ENCODE measurements at regions not wholly inside any gene's neighbourhood (a gene's known extent, or its start where the extent isn't known, plus 50 kb on each side); places are given as distances from the start of the nearest gene placed in this dataset.

DNA sequence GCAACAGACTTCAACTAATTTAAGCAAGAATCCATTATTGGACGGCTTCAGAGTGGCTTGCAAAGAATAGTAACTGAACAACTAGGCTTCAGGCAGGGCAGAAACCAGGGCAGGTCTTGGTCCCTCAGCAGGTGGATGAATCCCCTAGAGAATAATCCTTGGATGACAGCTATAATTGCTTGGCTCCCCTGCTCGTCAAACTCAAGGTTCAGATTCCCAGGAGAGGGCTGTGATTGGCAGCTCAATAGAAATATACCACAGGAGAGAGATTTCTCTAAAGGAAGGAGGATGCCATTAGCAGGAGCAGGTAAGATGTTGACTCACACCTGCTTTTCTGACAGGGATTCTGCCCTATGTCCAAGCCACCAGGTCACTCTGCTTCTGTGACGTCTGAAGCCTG is 89.6 kb upstream of the PCDH8 start:
- H3K36me3 Mint-ChIP-seq (ENCODE audit: insufficient read depth): no peaks in the 10 kb centered on the region

DNA sequence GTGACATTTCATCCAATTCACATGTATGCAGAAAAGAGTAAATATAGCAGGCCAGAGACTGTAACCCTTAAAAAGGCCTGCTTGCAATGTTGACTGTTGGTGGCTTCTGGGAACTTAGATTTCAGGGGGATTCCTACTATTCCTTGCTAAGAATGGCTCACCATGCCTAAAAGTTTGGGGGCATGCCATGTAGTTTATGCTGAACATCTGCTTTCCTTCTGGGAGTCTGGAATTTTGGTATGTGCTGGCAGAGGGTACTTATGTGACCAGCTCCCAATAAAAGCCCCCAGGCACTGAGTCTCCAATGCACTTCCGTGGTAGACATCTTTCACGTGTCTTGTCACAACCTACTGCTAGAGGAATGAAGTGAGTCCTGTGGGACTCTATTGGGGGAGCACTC is 88.4 kb upstream of the PCDH8 start:
- Mint-ChIP-seq H3K27me3 (ENCODE audit: low read depth) (no peaks in the 10 kb centered on the region), H3K4me3 (no peak overlapping the region), H3K36me3 (ENCODE audit: insufficient read depth) (no peaks in the 10 kb centered on the region), H3K4me1 (ENCODE audit: low read depth) (no peaks in the 10 kb centered on the region), H3K9me3 (no peaks in the 10 kb centered on the region)
- DNase-seq (no peak), ATAC-seq (no peak)

More for the DNA sequence above, 89.6 kb upstream of the PCDH8 start:
- H3K4me3 Mint-ChIP-seq: no peak overlapping the region
- DNase-seq: no peak
- H3K27me3 Mint-ChIP-seq (ENCODE audit: low read depth): no peaks in the 10 kb centered on the region
- no peak for ATAC-seq
- no peaks in the 10 kb centered on the region for H3K4me1 Mint-ChIP-seq (ENCODE audit: low read depth)
- no peaks in the 10 kb centered on the region for H3K9me3 Mint-ChIP-seq

DNA sequence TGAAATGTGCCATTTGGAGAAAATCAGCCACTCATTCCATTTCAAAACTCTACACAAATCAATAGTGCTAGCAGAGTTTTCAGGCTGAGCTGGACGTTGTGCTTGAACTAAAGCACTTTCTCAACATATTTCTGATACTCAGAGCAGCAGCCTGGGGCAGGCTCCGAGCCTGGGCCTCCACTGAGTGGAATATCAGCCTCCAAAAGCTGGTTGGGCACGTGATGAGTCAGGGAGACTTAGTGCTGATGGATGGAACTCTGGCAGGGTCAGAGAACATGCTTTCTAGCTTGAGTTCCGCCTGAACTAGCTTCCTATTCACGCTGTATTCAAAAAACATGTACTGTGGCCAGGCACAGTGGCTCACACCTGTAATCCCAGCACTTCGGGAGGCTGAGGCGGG is 85.8 kb upstream of the PCDH8 start:
- DNase-seq (no peak), ATAC-seq (no peak)
- H3K27me3 Mint-ChIP-seq (ENCODE audit: low read depth): peaks cover 5% of the 10 kb centered on the region
- no peaks in the 10 kb centered on the region for H3K9me3 Mint-ChIP-seq
- no peak overlapping the region for H3K4me3 Mint-ChIP-seq
- H3K4me1 Mint-ChIP-seq (ENCODE audit: low read depth): no peaks in the 10 kb centered on the region
- H3K36me3 Mint-ChIP-seq (ENCODE audit: insufficient read depth): no peaks in the 10 kb centered on the region

DNA sequence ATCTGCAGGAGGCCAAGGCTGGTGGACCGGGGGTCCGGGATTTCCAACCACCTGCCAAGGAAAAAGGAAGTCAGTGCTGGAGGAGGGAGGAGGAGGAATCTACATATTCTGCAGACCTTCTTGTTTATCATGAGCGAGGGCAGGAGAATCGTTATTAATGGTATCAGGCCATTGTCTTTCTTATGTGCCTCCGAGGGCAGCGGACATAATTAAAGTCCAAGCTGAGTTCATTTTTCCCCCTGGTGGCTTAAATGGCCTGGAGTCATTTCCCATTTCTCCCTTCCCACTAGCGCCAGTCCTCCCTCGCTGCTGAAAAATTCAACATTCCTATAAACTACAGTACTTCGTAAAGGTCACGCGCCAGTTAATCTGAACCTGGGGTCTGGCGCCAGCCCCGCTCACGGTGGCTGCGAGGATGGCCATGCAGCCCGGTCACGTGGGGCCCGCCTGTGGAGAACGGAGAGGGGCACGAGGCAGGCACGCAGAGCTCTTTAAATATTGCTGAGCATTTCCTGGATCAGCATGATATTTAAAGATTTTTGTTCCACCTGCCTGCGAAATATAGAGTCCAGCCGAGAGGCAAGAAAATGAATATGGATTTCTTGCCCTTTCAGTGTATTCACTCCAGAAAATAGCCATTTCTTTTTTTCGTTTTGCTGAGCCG is 85.2 kb upstream of the PCDH8 start:
- Mint-ChIP-seq H3K36me3 (ENCODE audit: insufficient read depth) (no peaks in the 10 kb centered on the region), H3K4me3 (no peak overlapping the region), H3K9me3 (no peaks in the 10 kb centered on the region), H3K27me3 (ENCODE audit: low read depth) (peaks cover 5% of the 10 kb centered on the region), H3K4me1 (ENCODE audit: low read depth) (no peaks in the 10 kb centered on the region)
- DNase-seq: no peak
- ATAC-seq: no peak

DNA sequence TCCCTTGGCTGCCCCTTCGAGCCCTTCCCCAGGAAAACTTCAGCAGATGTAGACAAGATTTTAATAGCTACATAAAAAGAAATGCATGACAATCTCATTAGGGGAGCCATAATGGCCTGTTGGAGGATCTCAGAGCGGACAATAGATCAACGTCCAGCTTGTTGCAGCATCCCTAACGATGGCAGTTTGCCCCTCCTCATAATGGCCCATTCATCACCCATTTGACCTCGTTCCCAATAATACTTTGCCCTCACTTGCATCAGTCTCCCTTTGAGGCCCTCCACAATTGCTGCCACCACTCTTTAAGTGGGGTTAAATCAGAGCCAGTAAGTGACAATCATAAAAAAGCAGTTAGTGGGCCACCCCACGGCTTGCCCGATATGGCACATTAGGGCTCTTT is 84.7 kb upstream of the PCDH8 start:
- no peaks in the 10 kb centered on the region for H3K9me3 Mint-ChIP-seq
- peaks cover 5% of the 10 kb centered on the region for H3K27me3 Mint-ChIP-seq (ENCODE audit: low read depth)
- H3K4me1 Mint-ChIP-seq (ENCODE audit: low read depth): no peaks in the 10 kb centered on the region
- H3K4me3 Mint-ChIP-seq: no peak overlapping the region
- no peak for ATAC-seq
- no peaks in the 10 kb centered on the region for H3K36me3 Mint-ChIP-seq (ENCODE audit: insufficient read depth)
- DNase-seq: no peak

DNA sequence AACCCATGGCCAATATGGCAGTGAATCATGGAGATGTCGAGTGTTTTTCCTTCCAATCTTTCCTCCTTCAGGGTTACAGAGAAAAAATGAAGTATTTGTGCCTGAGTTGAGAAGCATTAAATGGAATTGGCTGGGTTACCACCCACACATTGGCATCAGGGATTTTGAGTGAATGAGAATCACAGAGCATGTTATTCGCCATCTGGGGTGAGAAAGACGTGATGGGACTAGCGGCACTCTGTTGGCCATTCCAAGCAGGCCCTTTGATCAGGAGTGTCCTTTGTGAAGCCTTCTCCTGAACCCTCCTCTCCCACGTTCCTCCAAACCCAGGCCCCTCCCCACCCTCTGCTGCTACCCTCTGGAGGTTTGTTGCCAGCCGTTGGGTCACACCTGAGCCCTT is 84.2 kb upstream of the PCDH8 start:
- no peak for ATAC-seq
- Mint-ChIP-seq H3K4me3 (no peak overlapping the region), H3K36me3 (ENCODE audit: insufficient read depth) (no peaks in the 10 kb centered on the region), H3K4me1 (ENCODE audit: low read depth) (no peaks in the 10 kb centered on the region), H3K9me3 (no peaks in the 10 kb centered on the region), H3K27me3 (ENCODE audit: low read depth) (peaks cover 5% of the 10 kb centered on the region)
- DNase-seq: no peak

DNA sequence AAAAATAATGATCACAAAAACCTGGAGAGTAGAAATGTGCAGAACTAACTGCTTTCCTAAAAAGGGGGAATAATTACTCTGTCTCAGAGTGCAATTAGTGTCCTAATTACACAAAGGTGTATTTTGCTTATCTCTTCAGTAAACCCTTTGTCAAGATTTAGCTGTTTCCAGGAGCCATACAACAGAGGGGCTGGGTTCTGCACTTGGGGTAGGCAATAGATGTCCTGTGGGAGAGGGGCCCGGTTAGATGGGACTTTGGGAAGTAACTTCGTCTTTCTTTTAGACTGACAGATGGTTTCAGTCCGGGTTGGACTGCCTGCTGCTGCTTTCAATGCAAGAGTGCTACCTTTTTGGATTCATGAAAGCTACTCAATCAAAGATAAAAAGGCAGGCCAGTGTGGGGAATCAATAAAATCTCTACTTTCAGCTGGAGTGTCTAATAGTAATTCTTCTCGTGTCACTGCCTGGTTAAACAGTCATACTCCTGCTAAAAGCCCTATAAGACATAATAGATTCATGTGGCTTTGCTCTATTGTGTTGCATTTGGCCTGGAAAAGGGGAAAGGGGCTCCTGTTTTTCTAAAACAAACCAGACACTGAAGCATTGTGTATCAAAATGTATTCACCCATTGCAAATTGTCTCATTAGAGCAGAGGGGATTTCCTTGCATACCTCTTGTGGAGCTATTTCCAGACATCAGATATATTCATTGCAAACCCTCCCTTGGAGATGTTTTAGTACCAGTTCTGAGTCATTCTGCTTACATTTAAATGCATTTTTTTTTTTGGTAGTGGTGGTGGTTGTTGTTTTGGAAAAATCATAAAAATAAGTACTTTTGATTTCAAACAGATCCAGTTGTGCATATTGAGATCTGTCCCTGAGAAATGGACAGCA is 83.3 kb upstream of the PCDH8 start:
- Mint-ChIP-seq H3K27me3 (ENCODE audit: low read depth) (peaks cover 6% of the 10 kb centered on the region), H3K4me1 (ENCODE audit: low read depth) (no peaks in the 10 kb centered on the region), H3K9me3 (no peaks in the 10 kb centered on the region), H3K36me3 (ENCODE audit: insufficient read depth) (no peaks in the 10 kb centered on the region), H3K4me3 (no peak overlapping the region)
- ATAC-seq (no peak), DNase-seq (no peak)

DNA sequence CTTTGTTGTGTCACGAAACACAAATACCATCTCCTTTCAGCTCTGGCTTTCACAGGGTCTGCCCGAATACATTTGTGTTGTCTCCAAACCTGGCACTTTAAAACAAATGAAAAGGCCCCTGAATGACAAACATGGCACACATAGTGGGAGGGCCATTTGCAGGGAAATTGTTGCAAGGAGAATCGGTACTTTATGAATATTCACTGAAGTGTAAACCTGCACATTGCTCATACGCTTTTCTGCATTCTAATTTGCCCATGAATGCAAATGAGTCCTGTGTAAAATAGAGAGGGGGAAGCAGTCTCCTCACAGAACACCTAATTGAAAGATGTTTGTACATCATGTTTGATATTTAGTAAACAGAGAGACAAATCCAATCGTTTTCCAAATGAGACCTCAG is 82.7 kb upstream of the PCDH8 start:
- no peak for DNase-seq
- peaks cover 6% of the 10 kb centered on the region for H3K27me3 Mint-ChIP-seq (ENCODE audit: low read depth)
- no peaks in the 10 kb centered on the region for H3K9me3 Mint-ChIP-seq
- no peak overlapping the region for H3K4me3 Mint-ChIP-seq
- no peaks in the 10 kb centered on the region for H3K4me1 Mint-ChIP-seq (ENCODE audit: low read depth)
- ATAC-seq: no peak
- no peaks in the 10 kb centered on the region for H3K36me3 Mint-ChIP-seq (ENCODE audit: insufficient read depth)

DNA sequence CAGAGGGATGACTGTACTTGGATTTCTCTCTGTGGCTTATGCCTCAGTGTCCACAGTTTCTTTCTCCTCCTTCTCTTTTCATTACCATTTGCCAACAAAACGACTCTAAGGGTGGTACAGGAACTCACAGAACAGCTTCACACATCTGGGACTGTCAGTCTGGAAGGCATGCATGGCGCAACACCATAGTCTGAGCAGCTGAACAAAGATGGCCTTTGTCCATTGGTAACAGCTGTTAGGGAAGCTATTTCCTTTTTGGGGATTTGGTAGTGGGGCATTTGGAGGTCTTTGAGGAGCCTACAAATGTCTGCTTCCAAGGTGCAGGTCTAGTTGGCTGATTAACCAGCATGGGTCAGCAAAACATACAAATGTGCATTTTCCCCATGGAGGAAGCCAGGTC is 81.4 kb upstream of the PCDH8 start:
- H3K27me3 Mint-ChIP-seq (ENCODE audit: low read depth): peaks cover 6% of the 10 kb centered on the region
- ATAC-seq: no peak

DNA sequence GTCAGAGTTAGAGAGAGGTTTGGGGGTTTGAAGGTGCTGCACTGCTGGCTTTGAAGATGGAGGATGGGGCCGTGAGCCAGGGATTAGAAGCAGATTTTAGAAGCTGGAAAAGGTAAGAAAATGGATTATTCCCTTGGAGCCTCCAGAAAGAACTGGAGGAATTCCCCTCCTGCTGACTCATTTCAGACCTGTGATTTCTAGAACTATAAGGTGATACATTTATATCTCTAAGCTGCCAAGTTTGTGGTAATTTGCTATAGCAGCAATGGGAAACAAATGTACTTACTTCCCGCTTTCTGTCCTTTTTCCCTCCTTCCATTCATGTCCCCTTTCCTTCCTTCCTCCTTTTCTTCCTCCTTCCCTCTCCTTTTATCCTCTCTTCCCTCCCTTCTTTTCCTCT is 78.5 kb upstream of the PCDH8 start:
- H3K9me3 Mint-ChIP-seq: no peaks in the 10 kb centered on the region
- peaks cover 6% of the 10 kb centered on the region for H3K27me3 Mint-ChIP-seq (ENCODE audit: low read depth)
- H3K36me3 Mint-ChIP-seq (ENCODE audit: insufficient read depth): no peaks in the 10 kb centered on the region
- H3K4me3 Mint-ChIP-seq: no peak overlapping the region
- no peaks in the 10 kb centered on the region for H3K4me1 Mint-ChIP-seq (ENCODE audit: low read depth)
- DNase-seq (no peak), ATAC-seq (no peak)

More for the DNA sequence above, 81.4 kb upstream of the PCDH8 start:
- H3K36me3 Mint-ChIP-seq (ENCODE audit: insufficient read depth): no peaks in the 10 kb centered on the region
- H3K9me3 Mint-ChIP-seq: no peaks in the 10 kb centered on the region
- H3K4me1 Mint-ChIP-seq (ENCODE audit: low read depth): no peaks in the 10 kb centered on the region
- H3K4me3 Mint-ChIP-seq: no peak overlapping the region
- DNase-seq: no peak

DNA sequence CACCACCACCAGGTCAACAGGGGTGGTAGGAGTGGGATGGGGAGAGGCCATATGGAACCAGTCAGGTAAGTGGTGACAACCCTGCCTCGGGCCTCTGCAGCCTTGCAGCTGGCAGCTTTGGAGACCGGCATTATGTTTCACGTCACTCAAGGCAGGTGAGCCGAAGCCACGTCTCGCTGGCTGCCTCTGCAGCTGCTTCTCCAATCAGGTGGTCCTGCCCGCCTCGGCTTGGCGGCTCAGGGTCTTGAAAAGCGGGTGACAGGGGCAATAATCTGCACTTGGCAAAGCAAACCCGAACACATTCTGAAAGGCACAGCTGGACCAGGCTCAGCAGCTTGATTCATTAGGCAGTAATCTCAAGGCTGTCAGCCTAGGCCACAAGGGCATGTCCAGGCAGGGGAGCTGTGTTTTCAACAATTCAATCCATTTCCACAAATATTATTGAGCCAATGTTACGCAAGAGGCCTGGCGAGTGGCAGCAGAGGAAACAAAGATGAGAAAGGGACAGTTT is 77.4 kb upstream of the PCDH8 start:
- DNase-seq (no peak), ATAC-seq (no peak)
- Mint-ChIP-seq H3K9me3 (no peaks in the 10 kb centered on the region), H3K4me3 (no peak overlapping the region), H3K36me3 (ENCODE audit: insufficient read depth) (no peaks in the 10 kb centered on the region), H3K27me3 (ENCODE audit: low read depth) (peaks cover 6% of the 10 kb centered on the region), H3K4me1 (ENCODE audit: low read depth) (no peaks in the 10 kb centered on the region)

DNA sequence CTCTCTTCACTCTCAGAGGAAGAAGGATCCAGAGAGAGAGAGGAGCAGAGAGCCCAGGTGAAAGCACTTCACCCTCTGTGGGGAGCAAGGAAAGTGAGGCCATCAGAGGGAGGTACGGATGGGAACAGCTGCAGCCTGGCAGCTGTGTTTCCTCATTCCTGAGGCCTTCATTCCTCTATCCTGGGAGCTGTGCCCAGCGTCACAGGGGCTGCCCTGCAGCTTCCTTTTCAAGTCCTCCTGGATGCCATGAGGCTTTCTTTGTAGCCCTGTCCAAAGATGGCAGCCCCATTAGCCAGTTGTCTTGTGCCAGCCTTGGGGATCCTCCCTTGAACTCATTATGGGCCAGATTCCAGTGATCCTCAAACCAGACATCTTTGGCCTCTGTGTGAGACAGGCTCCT is 76.8 kb upstream of the PCDH8 start:
- no peaks in the 10 kb centered on the region for H3K9me3 Mint-ChIP-seq
- no peak for DNase-seq
- H3K4me3 Mint-ChIP-seq: no peak overlapping the region
- no peak for ATAC-seq
- H3K4me1 Mint-ChIP-seq (ENCODE audit: low read depth): no peaks in the 10 kb centered on the region
- peaks cover 6% of the 10 kb centered on the region for H3K27me3 Mint-ChIP-seq (ENCODE audit: low read depth)
- no peaks in the 10 kb centered on the region for H3K36me3 Mint-ChIP-seq (ENCODE audit: insufficient read depth)

DNA sequence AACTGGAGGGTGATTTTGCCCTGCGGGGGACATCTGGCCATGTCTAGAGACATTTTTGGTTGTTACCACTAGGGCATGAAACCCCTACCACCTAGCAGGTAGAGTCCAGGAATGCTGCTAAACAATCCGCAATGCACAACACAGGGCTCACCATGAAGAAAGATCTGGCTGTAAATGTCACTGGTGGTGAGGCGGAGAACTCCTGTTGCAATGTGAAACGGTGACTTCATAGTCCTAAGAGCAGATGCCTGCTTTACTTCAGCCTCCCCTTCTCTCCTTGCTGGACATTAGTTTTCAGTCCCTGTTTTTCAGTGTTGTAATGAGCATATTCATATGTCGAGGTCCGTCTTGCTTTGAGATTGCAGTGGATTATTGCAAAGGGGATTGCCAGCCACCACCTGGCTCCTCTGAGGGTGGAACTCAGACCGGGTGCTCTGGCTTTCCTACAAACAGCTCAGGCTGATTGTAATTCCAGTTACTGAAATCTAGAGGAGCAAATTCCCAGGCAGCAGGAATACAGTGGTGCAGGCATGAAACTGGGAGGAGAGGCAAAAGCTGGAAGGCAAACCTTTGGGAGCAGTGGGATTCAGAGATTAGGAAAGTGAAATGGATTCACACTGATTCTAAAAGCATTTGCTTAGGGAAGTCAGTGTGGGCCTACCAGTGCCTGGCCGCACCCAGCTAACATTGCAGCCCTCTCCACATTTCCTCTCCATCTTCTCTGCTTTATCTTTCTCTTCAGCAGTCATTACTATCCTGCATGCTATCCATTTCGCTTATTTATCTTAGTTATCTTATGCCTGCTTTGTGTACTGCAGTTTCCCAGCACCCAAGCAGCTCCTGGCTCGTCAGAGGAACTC is 76.1 kb upstream of the PCDH8 start:
- ATAC-seq (no peak), DNase-seq (no peak)
- no peaks in the 10 kb centered on the region for H3K36me3 Mint-ChIP-seq (ENCODE audit: insufficient read depth)
- peaks cover 3% of the 10 kb centered on the region for H3K27me3 Mint-ChIP-seq (ENCODE audit: low read depth)
- H3K4me3 Mint-ChIP-seq: no peak overlapping the region
- no peaks in the 10 kb centered on the region for H3K4me1 Mint-ChIP-seq (ENCODE audit: low read depth)
- no peaks in the 10 kb centered on the region for H3K9me3 Mint-ChIP-seq

DNA sequence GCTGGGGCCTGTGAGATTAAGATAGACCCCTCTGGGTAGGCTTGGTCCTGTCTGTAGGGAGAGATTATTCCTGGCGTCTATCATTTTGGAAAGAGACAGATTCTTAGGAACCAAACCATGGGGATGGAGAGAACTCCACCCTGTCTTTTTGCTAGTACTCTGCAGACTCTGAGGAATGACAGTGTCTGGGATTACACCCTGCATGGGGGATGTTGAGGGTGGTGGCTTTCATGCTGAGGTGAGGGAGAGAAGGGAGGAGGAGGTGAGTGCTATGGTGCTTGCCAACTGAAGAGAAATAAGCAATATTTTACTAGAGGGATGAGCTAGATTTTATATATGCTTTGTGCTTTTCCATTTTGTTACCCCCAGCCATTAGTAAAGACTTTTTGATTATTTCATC is 74.5 kb upstream of the PCDH8 start:
- DNase-seq (no peak), ATAC-seq (no peak)
- Mint-ChIP-seq H3K27me3 (ENCODE audit: low read depth) (peaks cover 3% of the 10 kb centered on the region), H3K9me3 (no peaks in the 10 kb centered on the region), H3K36me3 (ENCODE audit: insufficient read depth) (no peaks in the 10 kb centered on the region), H3K4me1 (ENCODE audit: low read depth) (no peaks in the 10 kb centered on the region), H3K4me3 (no peak overlapping the region)

All from activated T-cell treated with anti-CD3 and anti-CD28 coated beads, Interleukin-2, amount 50 U/mL, for 4 hours (primary cell).